Adrenal gland (tissue), 9 donors: ENCODE measurements at regions not wholly inside any gene's neighbourhood (a gene's known extent, or its start where the extent isn't known, plus 50 kb on each side); places are given as distances from the start of the nearest gene placed in this dataset.

Experiments used
- DNase-seq, 7 donors: peaks; one replicate each; pipeline ENCODE4 v3.0.0-alpha.2; 2019 to 2020
- H3K27ac ChIP-seq, 5 donors: fragments of 200-600 bp; sonication (generic) in 4 of 5; 1 replicate in 3 of 5; 2 replicates in 2 of 5; pipeline versions ENCODE4 v1.5.1 to v1.8.0; 2016 to 2020; ENCODE audit warnings: mild to moderate bottlenecking in 1 of 5
- H3K27me3 ChIP-seq: fragments of 200-600 bp; 2 replicates; pipeline ENCODE4 v1.8.0; 2021
- H3K36me3 ChIP-seq, 2 donors: fragments of 200-600 bp; replicated peaks in 1 of 2; 1 replicate in 1 of 2; 2 replicates in 1 of 2; pipeline versions ENCODE4 v1.5.1 to v1.8.0; 2018 to 2022
- H3K4me1 ChIP-seq, 2 donors: fragments of 200-600 bp; replicated peaks in 1 of 2; 1 replicate in 1 of 2; 2 replicates in 1 of 2; pipeline versions ENCODE4 v1.5.1 to v1.8.0; 2018 to 2021
- H3K4me3 ChIP-seq, 4 donors: fragments of 200-600 bp; sonication (generic) in 3 of 4; one replicate each; pipeline ENCODE4 v1.5.1; 2016 to 2018
- H3K9me3 ChIP-seq, 3 donors: fragments of 200-600 bp; sonication (generic) in 1 of 3; replicated peaks in 1 of 3; 1 replicate in 2 of 3; 2 replicates in 1 of 3; pipeline versions ENCODE4 v1.5.1 to v1.8.0; 2016 to 2021
- POLR2A ChIP-seq, 2 donors: fragments of 450-650 bp; IDR thresholded peaks; one replicate each; pipeline ENCODE4 v1.6.1; 2017; ENCODE audit warnings: antibody characterized with exemption in 2 of 2, mild to moderate bottlenecking in 2 of 2, moderate library complexity in 1 of 2
- WGBS, 4 donors: extraction: QIAGEN DNeasy Blood & Tissue Kit in 2 of 4; methylation state at CpG; one replicate each; pipeline versions ENCODE4 v1.1.5 to v1.1.7; 2013 to 2017; 5-methylcytosine and 5-hydroxymethylcytosine counted together
- intact Hi-C, 2 donors: fragments of 100-400 bp; cut with DNase I; formaldehyde crosslinking; loops; one replicate each; pipeline versions ENCODE4 v1.14.1 to v1.15.0; 2022 to 2023
- TF ChIP-seq, protein P1 (sequence below), 6 experiments: fragments of 450-650 bp in 4 of 6; fragments of 200-600 bp in 2 of 6; sonication (generic) in 1 of 6; IDR thresholded peaks; 1 replicate in 5 of 6; 2 replicates in 1 of 6; pipeline versions ENCODE4 v1.5.1 to v1.8.0; 2016 to 2021; ENCODE audit warnings: antibody characterized with exemption in 6 of 6, mild to moderate bottlenecking in 2 of 6, moderate library complexity in 1 of 6
- donor health status: healthy with polysubstance abuse.
- donor health status: Bipolar disorder and iron deficiency.
- donor health status: DM: yes; HTN: yes; CAD: no.
- donor health status: DM: no; HTN: no; CAD: no.
- donor health status: DM: no; HTN: no; CAD: no.

DNA sequence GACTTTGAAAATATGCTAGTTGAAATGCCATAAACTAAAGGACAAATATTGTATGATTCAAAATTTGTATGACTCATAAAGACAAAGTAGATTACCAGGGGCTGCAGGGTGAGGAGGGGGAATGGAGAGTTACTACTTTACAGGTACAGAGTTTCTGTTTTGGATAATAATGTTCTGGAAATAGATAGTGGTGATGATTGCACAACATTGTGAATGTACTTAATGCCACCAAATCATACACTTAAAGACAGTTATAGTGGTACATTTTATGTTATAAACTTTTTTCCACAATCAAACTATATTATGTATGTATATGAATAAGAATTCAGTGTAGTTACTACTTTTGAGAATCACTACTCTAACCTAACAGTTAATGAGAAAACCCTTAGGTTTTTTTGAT lies 368.1 kb downstream of the ZFHX3 start:
- no peak overlapping the region for H3K27ac ChIP-seq
- H3K27me3 ChIP-seq = no peaks in the 10 kb centered on the region
- H3K36me3 ChIP-seq = no peaks in the 10 kb centered on the region
- no peak overlapping the region for H3K4me3 ChIP-seq
- H3K9me3 ChIP-seq = no peaks in the 10 kb centered on the region
- intact Hi-C loops = no loop called here
- TF ChIP-seq POLR2A (IDR thresholded peaks at IDR 0.05) = no peak
- TF ChIP-seq, protein P1, sequence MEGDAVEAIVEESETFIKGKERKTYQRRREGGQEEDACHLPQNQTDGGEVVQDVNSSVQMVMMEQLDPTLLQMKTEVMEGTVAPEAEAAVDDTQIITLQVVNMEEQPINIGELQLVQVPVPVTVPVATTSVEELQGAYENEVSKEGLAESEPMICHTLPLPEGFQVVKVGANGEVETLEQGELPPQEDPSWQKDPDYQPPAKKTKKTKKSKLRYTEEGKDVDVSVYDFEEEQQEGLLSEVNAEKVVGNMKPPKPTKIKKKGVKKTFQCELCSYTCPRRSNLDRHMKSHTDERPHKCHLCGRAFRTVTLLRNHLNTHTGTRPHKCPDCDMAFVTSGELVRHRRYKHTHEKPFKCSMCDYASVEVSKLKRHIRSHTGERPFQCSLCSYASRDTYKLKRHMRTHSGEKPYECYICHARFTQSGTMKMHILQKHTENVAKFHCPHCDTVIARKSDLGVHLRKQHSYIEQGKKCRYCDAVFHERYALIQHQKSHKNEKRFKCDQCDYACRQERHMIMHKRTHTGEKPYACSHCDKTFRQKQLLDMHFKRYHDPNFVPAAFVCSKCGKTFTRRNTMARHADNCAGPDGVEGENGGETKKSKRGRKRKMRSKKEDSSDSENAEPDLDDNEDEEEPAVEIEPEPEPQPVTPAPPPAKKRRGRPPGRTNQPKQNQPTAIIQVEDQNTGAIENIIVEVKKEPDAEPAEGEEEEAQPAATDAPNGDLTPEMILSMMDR (IDR thresholded peaks at IDR 0.05) = no peak
- no peak for DNase-seq
- H3K4me1 ChIP-seq = no peaks in the 10 kb centered on the region

DNA sequence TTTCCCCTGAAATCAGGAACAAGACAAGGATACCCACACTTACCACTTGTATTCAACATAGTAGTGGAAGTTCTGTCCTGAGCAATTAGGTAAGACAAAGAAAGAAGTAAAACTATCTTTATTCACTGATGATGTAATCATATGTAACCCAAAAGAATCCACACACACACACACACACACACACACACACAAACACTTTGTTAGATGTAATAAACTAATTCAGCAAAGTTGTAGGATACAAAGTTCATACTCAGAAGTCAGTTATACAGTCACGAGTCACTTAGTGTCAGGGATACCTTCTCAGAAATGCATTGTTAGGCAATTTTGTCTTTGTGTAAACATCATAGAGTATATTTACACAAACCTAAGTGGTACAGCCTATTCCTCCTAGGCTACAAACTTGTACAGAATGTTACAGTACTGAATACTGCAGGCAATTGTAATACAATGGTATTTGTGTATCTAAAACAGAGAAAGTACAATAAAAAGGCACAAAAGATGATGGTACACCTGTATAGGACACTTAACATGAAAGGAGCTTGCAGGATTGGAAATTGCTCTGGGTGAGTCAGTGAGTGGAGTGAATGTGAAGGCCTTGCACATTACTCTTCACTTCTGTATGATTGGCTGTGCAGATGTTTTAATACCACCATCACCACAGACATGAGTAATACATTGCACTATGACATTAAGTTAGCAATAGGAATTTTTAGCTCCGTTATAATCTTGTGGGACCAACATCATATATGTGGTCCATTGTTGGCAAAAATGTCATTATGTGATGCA lies 370.1 kb downstream of the ZFHX3 start:
- Histone ChIP-seq H3K4me3 (no peak overlapping the region), H3K36me3 (no peaks in the 10 kb centered on the region), H3K27ac (no peak overlapping the region), H3K9me3 (peaks cover 0 to 11% (median 0%) of the 10 kb centered on the region in 3 donors), H3K27me3 (no peaks in the 10 kb centered on the region), H3K4me1 (no peaks in the 10 kb centered on the region)
- WGBS, 4 donors = 90 to 99% (median 93%) methylated on average over 2 of the region's 2 CpGs
- no peak for TF ChIP-seq POLR2A (IDR thresholded peaks at IDR 0.05)
- TF ChIP-seq, protein P1 (IDR thresholded peaks at IDR 0.05) = no peak
- DNase-seq = no peak
- intact Hi-C loops = no loop called here

DNA sequence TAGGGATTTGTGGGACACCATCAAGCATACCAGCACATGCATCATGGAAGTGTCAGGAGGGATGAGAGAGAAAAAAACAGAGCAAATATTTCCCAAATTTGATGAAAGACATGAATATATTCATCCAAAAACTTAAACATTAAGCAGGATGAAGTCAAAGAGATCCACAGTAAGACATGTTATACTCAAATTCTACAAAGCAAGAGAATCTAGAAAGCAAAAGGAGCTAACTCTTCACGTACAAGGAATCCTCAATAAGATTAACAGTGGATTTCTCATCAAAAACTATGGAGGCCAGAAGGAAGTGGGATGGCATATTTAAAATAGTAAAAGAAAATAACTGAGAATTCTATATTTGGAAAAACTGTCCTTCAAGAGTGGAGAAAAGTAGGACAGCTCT lies 374.8 kb downstream of the ZFHX3 start:
- Histone ChIP-seq H3K36me3 (no peaks in the 10 kb centered on the region), H3K4me3 (no peak overlapping the region), H3K9me3 (peaks cover 0 to 11% (median 0%) of the 10 kb centered on the region in 3 donors), H3K4me1 (no peaks in the 10 kb centered on the region), H3K27ac (no peak overlapping the region), H3K27me3 (no peaks in the 10 kb centered on the region)
- DNase-seq = no peak
- TF ChIP-seq, protein P1 (IDR thresholded peaks at IDR 0.05) = no peak
- TF ChIP-seq POLR2A (IDR thresholded peaks at IDR 0.05) = no peak
- WGBS, 4 donors = 68 to 87% (median 83%) methylated on average over 1 of the region's 1 CpG
- intact Hi-C loops = no loop called here

DNA sequence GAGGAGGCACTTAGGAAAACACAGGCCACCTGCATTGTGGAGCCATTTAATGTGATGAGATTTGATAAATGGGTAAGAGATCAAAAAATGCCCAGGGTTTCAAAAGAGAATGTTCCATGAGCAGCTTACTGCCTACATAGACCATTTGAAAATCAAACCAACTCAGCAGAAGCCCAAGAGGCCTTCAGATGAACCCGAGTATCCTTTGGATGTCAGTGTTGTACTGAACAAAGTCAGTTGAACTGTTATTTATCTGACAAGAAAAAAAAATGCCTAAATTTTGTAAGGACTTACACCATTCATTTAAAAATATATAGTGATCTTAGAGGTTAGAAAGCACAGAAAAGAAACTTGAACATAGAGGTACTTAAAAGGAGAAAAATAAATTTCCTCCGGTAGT lies 381.7 kb downstream of the ZFHX3 start:
- no peaks in the 10 kb centered on the region for H3K36me3 ChIP-seq
- H3K9me3 ChIP-seq = no peaks in the 10 kb centered on the region
- H3K4me3 ChIP-seq = no peak overlapping the region
- intact Hi-C loops = no loop called here
- TF ChIP-seq, protein P1 (IDR thresholded peaks at IDR 0.05) = no peak
- TF ChIP-seq POLR2A (IDR thresholded peaks at IDR 0.05) = no peak
- WGBS, 4 donors = 93 to 98% (median 96%) methylated on average over 2 of the region's 2 CpGs
- no peak overlapping the region for H3K27ac ChIP-seq
- DNase-seq = no peak
- no peaks in the 10 kb centered on the region for H3K27me3 ChIP-seq
- peaks cover 0 to 6% of the 10 kb centered on the region in 2 donors for H3K4me1 ChIP-seq
